ENCODE measurements at regions not wholly inside any gene's neighbourhood (a gene's known extent, or its start where the extent isn't known, plus 50 kb on each side); places are given as distances from the start of the nearest gene placed in this dataset.

DNA sequence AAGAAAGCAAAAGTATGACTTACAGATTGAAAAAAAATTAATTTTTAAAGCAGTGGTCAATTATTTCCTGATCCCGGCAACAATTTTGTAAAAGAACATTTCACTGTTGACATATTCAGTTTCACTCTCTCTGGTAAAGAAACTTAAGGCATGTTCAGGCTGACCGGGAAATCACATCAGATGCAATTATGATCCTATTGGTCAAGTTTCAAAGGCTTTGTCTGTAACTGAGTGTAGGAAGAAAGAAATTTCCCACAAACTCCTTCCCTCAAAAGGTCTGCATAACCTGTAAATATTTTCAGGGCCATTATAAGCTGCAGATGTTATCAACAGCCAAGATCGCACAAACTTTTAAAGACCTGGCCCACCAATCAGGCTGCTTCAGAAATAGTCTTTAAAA, 205.4 kb upstream of the IGF1R start:
- no peak for TF ChIP-seq POLR2A (IDR thresholded peaks at IDR 0.05)
- TF ChIP-seq, protein P1, sequence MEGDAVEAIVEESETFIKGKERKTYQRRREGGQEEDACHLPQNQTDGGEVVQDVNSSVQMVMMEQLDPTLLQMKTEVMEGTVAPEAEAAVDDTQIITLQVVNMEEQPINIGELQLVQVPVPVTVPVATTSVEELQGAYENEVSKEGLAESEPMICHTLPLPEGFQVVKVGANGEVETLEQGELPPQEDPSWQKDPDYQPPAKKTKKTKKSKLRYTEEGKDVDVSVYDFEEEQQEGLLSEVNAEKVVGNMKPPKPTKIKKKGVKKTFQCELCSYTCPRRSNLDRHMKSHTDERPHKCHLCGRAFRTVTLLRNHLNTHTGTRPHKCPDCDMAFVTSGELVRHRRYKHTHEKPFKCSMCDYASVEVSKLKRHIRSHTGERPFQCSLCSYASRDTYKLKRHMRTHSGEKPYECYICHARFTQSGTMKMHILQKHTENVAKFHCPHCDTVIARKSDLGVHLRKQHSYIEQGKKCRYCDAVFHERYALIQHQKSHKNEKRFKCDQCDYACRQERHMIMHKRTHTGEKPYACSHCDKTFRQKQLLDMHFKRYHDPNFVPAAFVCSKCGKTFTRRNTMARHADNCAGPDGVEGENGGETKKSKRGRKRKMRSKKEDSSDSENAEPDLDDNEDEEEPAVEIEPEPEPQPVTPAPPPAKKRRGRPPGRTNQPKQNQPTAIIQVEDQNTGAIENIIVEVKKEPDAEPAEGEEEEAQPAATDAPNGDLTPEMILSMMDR (IDR thresholded peaks at IDR 0.05), result no peak

Measured in esophagus squamous epithelium (tissue), 4 donors.